IMR-90 (cell line): ENCODE measurements at regions not wholly inside any gene's neighbourhood (a gene's known extent, or its start where the extent isn't known, plus 50 kb on each side); places are given as distances from the start of the nearest gene placed in this dataset.

ENCODE experiments used
- ATAC-seq: fragments of 200-7000 bp; cut with Tn5 transposase; 2 replicates; pipeline ENCODE4 v1.9.1; 2020; ENCODE audit warnings: low read depth, mild to moderate bottlenecking, moderate library complexity
- BruUV-seq: library from RNA; stranded (reverse); fragments of 400-500 nt; replicated peaks from 2 replicates; lab custom pipeline; 2021; lab: Mats Ljungman, UMichigan
- CTCF ChIA-PET: fragments of 300-600 bp; formaldehyde crosslinking; extraction: SDS; loops from one replicate; lab custom pipeline; 2021; ENCODE audit warnings: antibody characterized with exemption; lab: Yijun Ruan, JAX
- POLR2A ChIA-PET: fragments of 300-600 bp; sonication (Branson Sonifier 250); formaldehyde crosslinking; loops from one replicate; lab custom pipeline; 2022; ENCODE audit warnings: antibody characterized with exemption; ENCODE audit not compliant: unreplicated experiment; lab: Charles Lee
- DNase-seq: peaks from one replicate; pipeline ENCODE4 v3.0.0; 2013
- H2AFZ ChIP-seq: replicated peaks from 2 replicates; pipeline ENCODE3; 2013; ENCODE audit warnings: low read length, mild to moderate bottlenecking; ENCODE audit not compliant: poor library complexity
- H2AK5ac ChIP-seq: 2 replicates; pipeline ENCODE4 v1.6.1; 2013; ENCODE audit warnings: low read depth, low read length, inconsistent platforms
- H2AK9ac ChIP-seq: replicated peaks from 2 replicates; pipeline ENCODE3; 2013; ENCODE audit warnings: mild to moderate bottlenecking, low read depth, low read length, moderate library complexity; ENCODE audit not compliant: poor library complexity
- H2BK120ac ChIP-seq: 2 replicates; pipeline ENCODE4 v1.6.1; 2013; ENCODE audit warnings: low read depth, low read length, inconsistent platforms
- H2BK15ac ChIP-seq: 3 replicates; pipeline ENCODE4 v1.6.1; 2013; ENCODE audit warnings: low read depth, low read length, inconsistent platforms
- H2BK20ac ChIP-seq: 2 replicates; pipeline ENCODE4 v1.6.1; 2013; ENCODE audit warnings: low read depth, mild to moderate bottlenecking, inconsistent platforms, low read length, moderate library complexity
- H2BK5ac ChIP-seq: 2 replicates; pipeline ENCODE4 v1.6.1; 2013; ENCODE audit warnings: mild to moderate bottlenecking, low read depth, low read length, inconsistent platforms; ENCODE audit not compliant: poor library complexity, severe bottlenecking
- H3K14ac ChIP-seq: replicated peaks from 2 replicates; pipeline ENCODE4 v1.6.1; 2013; ENCODE audit warnings: low read depth, low read length, inconsistent platforms
- H3K18ac ChIP-seq: 2 replicates; pipeline ENCODE4 v1.6.1; 2013; ENCODE audit warnings: low read depth, low read length, control low read depth
- H3K23ac ChIP-seq: 2 replicates; pipeline ENCODE4 v1.6.1; 2013; ENCODE audit warnings: low read depth, low read length, inconsistent platforms
- H3K27ac ChIP-seq: 2 replicates; pipeline ENCODE4 v1.5.1; 2013; ENCODE audit warnings: mild to moderate bottlenecking, control low read depth, low read length; ENCODE audit not compliant: insufficient read depth
- H3K27me3 ChIP-seq: 2 replicates; pipeline ENCODE4 v1.6.1; 2013; ENCODE audit warnings: low read length; ENCODE audit not compliant: control insufficient read depth, insufficient read depth
- H3K36me3 ChIP-seq: 2 replicates; pipeline ENCODE4 v1.6.1; 2013; ENCODE audit warnings: low read length, mixed read lengths; ENCODE audit not compliant: control insufficient read depth, insufficient read depth
- H3K4ac ChIP-seq: 2 replicates; pipeline ENCODE4 v1.6.1; 2013; ENCODE audit warnings: low read depth, low read length, inconsistent platforms
- H3K4me1 ChIP-seq: 2 replicates; pipeline ENCODE4 v1.6.1; 2013; ENCODE audit warnings: low read length, mixed read lengths; ENCODE audit not compliant: control insufficient read depth, insufficient read depth
- H3K4me2 ChIP-seq: 2 replicates; pipeline ENCODE4 v1.6.1; 2013; ENCODE audit warnings: low read depth, mild to moderate bottlenecking, control low read depth, low read length, moderate library complexity
- H3K4me3 ChIP-seq: 2 replicates; pipeline ENCODE4 v1.5.1; 2013; ENCODE audit warnings: low read depth, mild to moderate bottlenecking, control low read depth, low read length, moderate library complexity; ENCODE audit not compliant: insufficient read depth
- H3K56ac ChIP-seq: 2 replicates; pipeline ENCODE4 v1.6.1; 2013; ENCODE audit warnings: low read length, inconsistent platforms; ENCODE audit not compliant: insufficient read depth; ENCODE audit errors: extremely low read depth
- H3K79me1 ChIP-seq, 2 experiments: 2 replicates each; pipeline ENCODE4 v1.6.1; 2013; ENCODE audit warnings: low read length in 2 of 2, inconsistent platforms in 1 of 2, low read depth in 1 of 2
- H3K9ac ChIP-seq: 2 replicates; pipeline ENCODE4 v1.6.1; 2013; ENCODE audit warnings: low read depth, low read length, control low read depth
- H3K9me1 ChIP-seq: 2 replicates; pipeline ENCODE4 v1.6.1; 2013; ENCODE audit warnings: low read length, inconsistent platforms; ENCODE audit not compliant: insufficient read depth
- H3K9me3 ChIP-seq: 2 replicates; pipeline ENCODE4 v1.6.1; 2013; ENCODE audit warnings: low read length; ENCODE audit not compliant: control insufficient read depth, insufficient read depth
- H4K20me1 ChIP-seq: 2 replicates; pipeline ENCODE4 v1.6.1; 2013; ENCODE audit warnings: low read length, inconsistent platforms; ENCODE audit not compliant: insufficient read depth
- H4K5ac ChIP-seq: 2 replicates; pipeline ENCODE4 v1.6.1; 2013; ENCODE audit warnings: mild to moderate bottlenecking, low read depth, low read length, control low read depth
- H4K8ac ChIP-seq, 2 experiments: 2 replicates each; pipeline ENCODE4 v1.6.1; 2013; ENCODE audit warnings: low read depth in 2 of 2, low read length in 2 of 2, control low read depth in 1 of 2, inconsistent platforms in 1 of 2
- H4K91ac ChIP-seq: 2 replicates; pipeline ENCODE4 v1.6.1; 2013; ENCODE audit warnings: low read depth, low read length, inconsistent platforms; ENCODE audit not compliant: insufficient read depth
- BHLHE40 ChIP-seq: fragments of 150-350 bp; IDR thresholded peaks from 2 replicates; pipeline ENCODE4 v1.6.1; 2016; ENCODE audit warnings: mild to moderate bottlenecking, low read depth, low read length
- CEBPB ChIP-seq: IDR thresholded peaks from 2 replicates; pipeline ENCODE4 v1.6.1; 2012; ENCODE audit warnings: low read depth, low read length, improper control_type of control experiment
- CHD1 ChIP-seq: IDR thresholded peaks from 2 replicates; pipeline ENCODE4 v1.6.1; 2012; ENCODE audit warnings: low read depth, low read length, improper control_type of control experiment
- FOS ChIP-seq: fragments of 150-350 bp; IDR thresholded peaks from 2 replicates; pipeline ENCODE4 v1.6.1; 2016; ENCODE audit warnings: low read depth, low read length
- MAFK ChIP-seq: IDR thresholded peaks from 2 replicates; pipeline ENCODE4 v1.6.1; 2012; ENCODE audit warnings: low read depth, low read length, improper control_type of control experiment
- MAZ ChIP-seq: IDR thresholded peaks from 2 replicates; pipeline ENCODE4 v1.6.1; 2012; ENCODE audit warnings: low read depth, mild to moderate bottlenecking, low read length, improper control_type of control experiment, moderate library complexity, borderline replicate concordance
- MXI1 ChIP-seq: IDR thresholded peaks from 2 replicates; pipeline ENCODE4 v1.6.1; 2012; ENCODE audit warnings: low read depth, mild to moderate bottlenecking, low read length, moderate library complexity, borderline replicate concordance
- NFE2L2 ChIP-seq: fragments of 150-350 bp; IDR thresholded peaks from 2 replicates; pipeline ENCODE4 v1.6.1; 2016; ENCODE audit warnings: low read depth, mild to moderate bottlenecking, low read length
- POLR2A ChIP-seq: IDR thresholded peaks from 2 replicates; pipeline ENCODE4 v1.6.1; 2012; ENCODE audit warnings: mild to moderate bottlenecking, low read depth, low read length
- RAD21 ChIP-seq: IDR thresholded peaks from 2 replicates; pipeline ENCODE4 v1.6.1; 2012; ENCODE audit warnings: low read length, improper control_type of control experiment
- RCOR1 ChIP-seq: IDR thresholded peaks from 2 replicates; pipeline ENCODE4 v1.6.1; 2012; ENCODE audit warnings: mild to moderate bottlenecking, low read length, improper control_type of control experiment; ENCODE audit not compliant: insufficient replicate concordance
- RFX5 ChIP-seq: IDR thresholded peaks from 2 replicates; pipeline ENCODE4 v1.8.0; 2012; ENCODE audit warnings: low read depth, mild to moderate bottlenecking, low read length, moderate library complexity
- SMC3 ChIP-seq: fragments of 150-350 bp; IDR thresholded peaks from 2 replicates; pipeline ENCODE4 v1.6.1; 2016; ENCODE audit warnings: low read depth, mild to moderate bottlenecking, antibody characterized with exemption, low read length, moderate library complexity
- WGBS, 2 experiments: methylation state at CpG; one replicate each; pipeline versions ENCODE4 v1.1.5 to v1.1.7; 2013; ENCODE audit warnings: missing lambda C conversion rate in 2 of 2; ENCODE audit not compliant: insufficient read length in 1 of 2; ENCODE audit errors: extremely low coverage in 2 of 2; 5-methylcytosine and 5-hydroxymethylcytosine counted together
- dilution Hi-C: fragments of 300-500 bp; cut with HindIII; formaldehyde crosslinking; loops from one replicate; pipeline ENCODE4 v1.14.3; 2018; ENCODE audit warnings: low sequenced_read_pairs; ENCODE audit not compliant: unreplicated experiment
- in situ Hi-C: fragments of 300-500 bp; cut with MboI; formaldehyde crosslinking; loops from 3 replicates; pipeline ENCODE4 v1.14.3; 2019; ENCODE audit warnings: low sequenced_read_pairs, inconsistent platforms, mixed read lengths
- intact Hi-C: fragments of 100-400 bp; cut with micrococcal nuclease; formaldehyde crosslinking; loops from 2 replicates; pipeline ENCODE4 v1.10.0; 2022
- TF ChIP-seq, protein P1 (sequence below): fragments of 150-350 bp; IDR thresholded peaks from 2 replicates; pipeline ENCODE4 v1.6.1; 2017; ENCODE audit warnings: mild to moderate bottlenecking, antibody characterized with exemption, low read length, low read depth
- TF ChIP-seq, protein P2 (sequence below): fragments of 150-350 bp; IDR thresholded peaks from 2 replicates; pipeline ENCODE4 v1.6.1; 2016; ENCODE audit warnings: low read depth, mild to moderate bottlenecking, low read length, moderate library complexity, borderline replicate concordance
- TF ChIP-seq, protein P3 (sequence below): conservative IDR thresholded peaks from 2 replicates; pipeline ENCODE4 v1.5.1; 2012; ENCODE audit warnings: mild to moderate bottlenecking, low read depth, low read length, improper control_type of control experiment

- WGBS, 2 experiments: 45% methylated on average over 2 of the region's 3 CpGs; no CpG with 5 or more reads in 1 of the 2 experiments
- Histone ChIP-seq H2AK5ac (no peak overlapping the region), H4K8ac (no peak overlapping the region), H3K4ac (no peak overlapping the region), H3K23ac (no peak overlapping the region), H3K18ac (no peak overlapping the region), H3K56ac (no peak overlapping the region), H3K4me2 (no peak overlapping the region), H2AFZ (no peak overlapping the region), H4K20me1 (no peaks in the 10 kb centered on the region), H3K27ac (no peak overlapping the region), H4K5ac (no peak overlapping the region), H3K27me3 (no peaks in the 10 kb centered on the region), H3K4me1 (no peaks in the 10 kb centered on the region), H2BK120ac (no peak overlapping the region), H2BK15ac (no peak overlapping the region), H2BK5ac (no peak overlapping the region), H2BK20ac (no peak overlapping the region), H4K91ac (no peak overlapping the region), H3K9me1 (no peaks in the 10 kb centered on the region), H3K9ac (no peak overlapping the region), H3K4me3 (no peak overlapping the region), H3K9me3 (no peaks in the 10 kb centered on the region), H3K79me1 (no peaks in the 10 kb centered on the region), H2AK9ac (no peak overlapping the region), H3K14ac (no peak overlapping the region), H3K36me3 (no peaks in the 10 kb centered on the region)
- dilution Hi-C loops: no loop called here
- CTCF ChIA-PET: no interaction called here
- intact Hi-C loops: no loop called here
- POLR2A ChIA-PET: no interaction called here
- no peak for DNase-seq
- no TSS peak for BruUV-seq
- ATAC-seq: no peak
- in situ Hi-C loops: no loop called here
- TF ChIP-seq, protein P1, sequence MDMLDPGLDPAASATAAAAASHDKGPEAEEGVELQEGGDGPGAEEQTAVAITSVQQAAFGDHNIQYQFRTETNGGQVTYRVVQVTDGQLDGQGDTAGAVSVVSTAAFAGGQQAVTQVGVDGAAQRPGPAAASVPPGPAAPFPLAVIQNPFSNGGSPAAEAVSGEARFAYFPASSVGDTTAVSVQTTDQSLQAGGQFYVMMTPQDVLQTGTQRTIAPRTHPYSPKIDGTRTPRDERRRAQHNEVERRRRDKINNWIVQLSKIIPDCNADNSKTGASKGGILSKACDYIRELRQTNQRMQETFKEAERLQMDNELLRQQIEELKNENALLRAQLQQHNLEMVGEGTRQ: no peak
- no peak for TF ChIP-seq CEBPB
- TF ChIP-seq MAZ: no peak
- TF ChIP-seq NFE2L2: no peak
- no peak for TF ChIP-seq RFX5
- TF ChIP-seq POLR2A: no peak
- no peak for TF ChIP-seq MAFK
- TF ChIP-seq SMC3: no peak
- TF ChIP-seq, protein P2, sequence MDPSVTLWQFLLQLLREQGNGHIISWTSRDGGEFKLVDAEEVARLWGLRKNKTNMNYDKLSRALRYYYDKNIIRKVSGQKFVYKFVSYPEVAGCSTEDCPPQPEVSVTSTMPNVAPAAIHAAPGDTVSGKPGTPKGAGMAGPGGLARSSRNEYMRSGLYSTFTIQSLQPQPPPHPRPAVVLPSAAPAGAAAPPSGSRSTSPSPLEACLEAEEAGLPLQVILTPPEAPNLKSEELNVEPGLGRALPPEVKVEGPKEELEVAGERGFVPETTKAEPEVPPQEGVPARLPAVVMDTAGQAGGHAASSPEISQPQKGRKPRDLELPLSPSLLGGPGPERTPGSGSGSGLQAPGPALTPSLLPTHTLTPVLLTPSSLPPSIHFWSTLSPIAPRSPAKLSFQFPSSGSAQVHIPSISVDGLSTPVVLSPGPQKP: no peak
- TF ChIP-seq BHLHE40: no peak
- no peak for TF ChIP-seq FOS
- no peak for TF ChIP-seq RAD21
- TF ChIP-seq CHD1: no peak
- no peak for TF ChIP-seq MXI1
- TF ChIP-seq, protein P3, sequence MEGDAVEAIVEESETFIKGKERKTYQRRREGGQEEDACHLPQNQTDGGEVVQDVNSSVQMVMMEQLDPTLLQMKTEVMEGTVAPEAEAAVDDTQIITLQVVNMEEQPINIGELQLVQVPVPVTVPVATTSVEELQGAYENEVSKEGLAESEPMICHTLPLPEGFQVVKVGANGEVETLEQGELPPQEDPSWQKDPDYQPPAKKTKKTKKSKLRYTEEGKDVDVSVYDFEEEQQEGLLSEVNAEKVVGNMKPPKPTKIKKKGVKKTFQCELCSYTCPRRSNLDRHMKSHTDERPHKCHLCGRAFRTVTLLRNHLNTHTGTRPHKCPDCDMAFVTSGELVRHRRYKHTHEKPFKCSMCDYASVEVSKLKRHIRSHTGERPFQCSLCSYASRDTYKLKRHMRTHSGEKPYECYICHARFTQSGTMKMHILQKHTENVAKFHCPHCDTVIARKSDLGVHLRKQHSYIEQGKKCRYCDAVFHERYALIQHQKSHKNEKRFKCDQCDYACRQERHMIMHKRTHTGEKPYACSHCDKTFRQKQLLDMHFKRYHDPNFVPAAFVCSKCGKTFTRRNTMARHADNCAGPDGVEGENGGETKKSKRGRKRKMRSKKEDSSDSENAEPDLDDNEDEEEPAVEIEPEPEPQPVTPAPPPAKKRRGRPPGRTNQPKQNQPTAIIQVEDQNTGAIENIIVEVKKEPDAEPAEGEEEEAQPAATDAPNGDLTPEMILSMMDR: no peak
- no peak for TF ChIP-seq RCOR1
These were observed 282.2 kb upstream of the SYT4 start for GRCh38 chr18:43559507-43559906.
